ENCODE measurements at regions not wholly inside any gene's neighbourhood (a gene's known extent, or its start where the extent isn't known, plus 50 kb on each side); places are given as distances from the start of the nearest gene placed in this dataset.
A peak's percentile ranks its signal among the peaks of the same experiment; 100 is the strongest.

DNA sequence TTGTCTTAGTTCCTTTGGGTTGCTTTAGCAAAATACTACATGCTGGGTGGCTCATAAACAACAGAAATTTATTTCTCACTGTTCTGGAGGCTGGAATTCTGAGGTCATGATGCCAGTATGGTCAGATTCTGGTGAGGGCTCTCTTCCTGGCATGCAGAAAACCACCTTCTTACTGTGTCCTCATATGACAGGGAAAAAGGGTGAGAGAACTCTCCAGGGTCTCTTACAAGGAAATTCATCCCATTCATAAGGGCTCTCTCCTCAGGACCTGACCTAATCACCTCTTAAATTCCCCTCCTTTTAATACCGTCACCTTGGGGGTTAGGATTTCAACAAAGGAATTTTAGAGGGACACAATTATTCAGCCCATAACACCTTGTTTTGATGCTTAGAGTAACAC, 243.1 kb upstream of the TNP1 start:
- H3K27me3 Mint-ChIP-seq: peaks cover 6% of the 10 kb centered on the region
- H3K27ac Mint-ChIP-seq: no peak overlapping the region
- H3K9me3 Mint-ChIP-seq: no peaks in the 10 kb centered on the region
- H3K4me1 Mint-ChIP-seq: peaks cover 0 to 4% (median 2%) of the 10 kb centered on the region in 3 donors
- H3K4me3 Mint-ChIP-seq: no peak overlapping the region
- no peaks in the 10 kb centered on the region for H3K36me3 Mint-ChIP-seq

GRCh38 chr2:217101972-217102371, 242.1 kb upstream of the TNP1 start:
- no peak overlapping the region for H3K27ac Mint-ChIP-seq
- no peak overlapping the region for H3K4me3 Mint-ChIP-seq
- H3K36me3 Mint-ChIP-seq: no peaks in the 10 kb centered on the region
- peaks cover 0 to 2% (median 0%) of the 10 kb centered on the region in 3 donors for H3K9me3 Mint-ChIP-seq
- peaks cover 0 to 4% (median 2%) of the 10 kb centered on the region in 3 donors for H3K4me1 Mint-ChIP-seq
- peaks cover 6% of the 10 kb centered on the region for H3K27me3 Mint-ChIP-seq

DNA sequence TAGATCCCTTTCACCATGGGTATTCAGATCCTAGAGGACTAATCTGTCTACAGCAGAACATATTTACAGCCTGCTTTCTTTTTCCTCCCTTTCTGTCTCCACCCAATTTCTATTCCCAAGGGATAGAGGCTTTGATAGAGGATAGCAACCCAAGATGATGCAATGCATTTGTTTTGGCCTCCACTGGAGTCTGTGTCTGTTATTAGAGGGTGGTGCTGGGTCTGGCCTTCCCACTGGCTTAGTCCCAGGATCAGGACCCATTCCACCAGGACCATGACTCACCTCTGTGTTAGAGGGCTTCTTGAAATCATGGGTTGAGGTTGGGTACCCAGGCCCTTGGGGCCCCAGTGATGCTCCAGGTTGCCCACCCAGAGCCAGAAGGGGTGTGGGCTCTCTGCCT, 239.7 kb upstream of the TNP1 start:
- H3K9me3 Mint-ChIP-seq: peaks cover 0 to 2% (median 2%) of the 10 kb centered on the region in 3 donors
- H3K36me3 Mint-ChIP-seq: no peaks in the 10 kb centered on the region
- peaks cover 0 to 4% (median 2%) of the 10 kb centered on the region in 3 donors for H3K4me1 Mint-ChIP-seq
- no peak overlapping the region for H3K27ac Mint-ChIP-seq
- H3K27me3 Mint-ChIP-seq: peaks cover 6% of the 10 kb centered on the region
- H3K4me3 Mint-ChIP-seq: no peak overlapping the region

DNA sequence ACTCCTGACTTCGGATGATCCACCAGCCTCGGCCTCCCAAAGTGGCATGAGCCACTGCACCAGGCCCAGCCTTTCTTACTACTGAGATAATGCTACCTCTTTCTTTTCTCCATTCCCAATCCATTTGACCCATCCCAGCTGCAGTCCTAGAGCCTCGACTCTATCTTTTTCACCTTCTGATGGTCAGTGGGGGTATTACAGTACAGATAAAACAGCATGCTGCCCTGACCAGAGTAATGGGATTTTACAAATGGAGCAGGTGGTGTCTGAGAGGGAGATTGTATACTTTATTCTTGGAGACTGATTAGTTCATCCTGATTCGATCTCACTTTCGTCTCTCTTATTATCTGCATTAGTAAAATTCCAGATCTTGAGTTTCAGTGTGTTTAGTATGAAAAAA, 238.6 kb upstream of the TNP1 start:
- Mint-ChIP-seq H3K4me1 (peaks cover 0 to 4% (median 2%) of the 10 kb centered on the region in 3 donors), H3K4me3 (no peak overlapping the region), H3K9me3 (peaks cover 0 to 2% (median 2%) of the 10 kb centered on the region in 3 donors), H3K27ac (no peak overlapping the region), H3K27me3 (peaks cover 9% of the 10 kb centered on the region), H3K36me3 (no peaks in the 10 kb centered on the region)

GRCh38 chr2:217097346-217097745, 237.5 kb upstream of the TNP1 start:
- no peak overlapping the region for H3K4me3 Mint-ChIP-seq
- no peaks in the 10 kb centered on the region for H3K36me3 Mint-ChIP-seq
- peaks cover 0 to 4% (median 2%) of the 10 kb centered on the region in 3 donors for H3K4me1 Mint-ChIP-seq
- H3K9me3 Mint-ChIP-seq: peaks cover 0 to 2% (median 2%) of the 10 kb centered on the region in 3 donors
- H3K27ac Mint-ChIP-seq: no peak overlapping the region
- H3K27me3 Mint-ChIP-seq: peaks cover 9% of the 10 kb centered on the region

DNA sequence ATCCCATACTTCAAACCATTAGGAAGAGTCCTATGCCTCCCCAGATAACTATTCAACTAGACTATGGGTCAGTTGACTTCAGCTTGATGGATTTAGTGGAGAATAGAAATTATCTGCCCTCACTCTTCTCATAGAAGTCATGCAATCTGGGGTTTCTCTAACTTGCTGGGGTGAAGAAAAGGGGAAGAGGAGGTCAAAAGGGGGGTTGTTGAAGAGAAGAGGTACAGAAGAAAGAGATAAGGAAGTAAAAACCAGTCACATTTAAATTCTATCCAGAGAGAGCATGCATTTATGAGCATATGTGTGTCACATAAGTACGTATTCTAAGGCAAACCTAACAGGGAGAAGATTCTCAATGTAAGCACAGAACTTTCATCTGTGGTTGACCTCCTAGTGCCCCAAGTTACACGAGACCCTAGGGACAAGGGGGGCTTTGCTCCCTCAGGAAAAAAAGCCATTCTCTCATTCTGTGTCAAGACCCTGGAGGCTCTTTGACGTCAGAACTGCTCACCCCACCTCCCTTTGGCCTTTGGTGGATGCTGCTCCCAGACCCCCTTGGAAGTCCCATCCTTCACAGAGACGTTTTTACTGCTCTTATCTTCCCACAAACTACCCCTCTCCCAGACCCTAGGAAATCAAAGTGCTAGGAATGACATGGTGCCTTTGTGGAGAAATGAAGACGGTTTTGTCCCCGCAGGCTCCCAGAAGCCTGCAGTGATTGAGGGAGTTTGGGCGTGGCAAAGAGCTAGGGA, 236.8 kb upstream of the TNP1 start:
- peaks cover 9% of the 10 kb centered on the region for H3K27me3 Mint-ChIP-seq
- no peak overlapping the region for H3K4me3 Mint-ChIP-seq
- H3K27ac Mint-ChIP-seq: no peak overlapping the region
- H3K36me3 Mint-ChIP-seq: no peaks in the 10 kb centered on the region
- no peaks in the 10 kb centered on the region for H3K4me1 Mint-ChIP-seq
- peaks cover 0 to 2% (median 2%) of the 10 kb centered on the region in 3 donors for H3K9me3 Mint-ChIP-seq

GRCh38 chr2:217095511-217096205, 235.8 kb upstream of the TNP1 start:
- Mint-ChIP-seq H3K4me1 (peaks cover 0 to 2% (median under 1%) of the 10 kb centered on the region in 3 donors), H3K27ac (no peak overlapping the region), H3K27me3 (peaks cover 11% of the 10 kb centered on the region), H3K36me3 (no peaks in the 10 kb centered on the region), H3K9me3 (peaks cover 0 to 2% (median 2%) of the 10 kb centered on the region in 3 donors), H3K4me3 (no peak overlapping the region)

- Mint-ChIP-seq H3K9me3 (peaks cover 0 to 2% (median 2%) of the 10 kb centered on the region in 3 donors), H3K4me3 (no peak overlapping the region), H3K4me1 (peaks cover 0 to 12% (median 11%) of the 10 kb centered on the region in 3 donors), H3K27me3 (peaks cover 5% of the 10 kb centered on the region), H3K36me3 (no peaks in the 10 kb centered on the region), H3K27ac (no peak overlapping the region)
These were observed 233.0 kb upstream of the TNP1 start for GRCh38 chr2:217092710-217093379.

GRCh38 chr2:217091531-217091930, 231.7 kb upstream of the TNP1 start:
- H3K4me1 Mint-ChIP-seq: peaks cover 0 to 12% (median 11%) of the 10 kb centered on the region in 3 donors
- H3K9me3 Mint-ChIP-seq: peaks cover 0 to 2% (median 0%) of the 10 kb centered on the region in 3 donors
- no peaks in the 10 kb centered on the region for H3K36me3 Mint-ChIP-seq
- H3K27me3 Mint-ChIP-seq: peaks cover 5% of the 10 kb centered on the region
- peak overlapping the region in 1 of 4 donors; percentile 34 for H3K4me3 Mint-ChIP-seq
- no peak overlapping the region for H3K27ac Mint-ChIP-seq

- no peak overlapping the region for H3K4me3 Mint-ChIP-seq
These were observed 231.0 kb upstream of the TNP1 start for GRCh38 chr2:217090884-217091283.

GRCh38 chr2:217090024-217090473, 230.2 kb upstream of the TNP1 start:
- peaks cover 5% of the 10 kb centered on the region for H3K27me3 Mint-ChIP-seq
- no peak overlapping the region for H3K27ac Mint-ChIP-seq
- no peaks in the 10 kb centered on the region for H3K9me3 Mint-ChIP-seq
- H3K4me3 Mint-ChIP-seq: peak overlapping the region in 3 of 4 donors; percentile 12 to 87 (median 74)
- H3K4me1 Mint-ChIP-seq: peaks cover 0 to 12% (median 11%) of the 10 kb centered on the region in 3 donors
- H3K36me3 Mint-ChIP-seq: no peaks in the 10 kb centered on the region

More at GRCh38 chr2:217090884-217091283, 231.0 kb upstream of the TNP1 start:
- H3K27ac Mint-ChIP-seq: no peak overlapping the region
- H3K27me3 Mint-ChIP-seq: peaks cover 5% of the 10 kb centered on the region
- peaks cover 0 to 12% (median 11%) of the 10 kb centered on the region in 3 donors for H3K4me1 Mint-ChIP-seq
- H3K36me3 Mint-ChIP-seq: no peaks in the 10 kb centered on the region
- H3K9me3 Mint-ChIP-seq: no peaks in the 10 kb centered on the region

- H3K4me3 Mint-ChIP-seq: no peak overlapping the region
- peaks cover 0 to 12% (median 11%) of the 10 kb centered on the region in 3 donors for H3K4me1 Mint-ChIP-seq
- H3K27ac Mint-ChIP-seq: no peak overlapping the region
- no peaks in the 10 kb centered on the region for H3K36me3 Mint-ChIP-seq
- peaks cover 3% of the 10 kb centered on the region for H3K27me3 Mint-ChIP-seq
- no peaks in the 10 kb centered on the region for H3K9me3 Mint-ChIP-seq
These were observed 226.9 kb upstream of the TNP1 start for GRCh38 chr2:217086718-217087117.

- peaks cover 0 to 12% (median 11%) of the 10 kb centered on the region in 3 donors for H3K4me1 Mint-ChIP-seq
- no peak overlapping the region for H3K4me3 Mint-ChIP-seq
- H3K36me3 Mint-ChIP-seq: no peaks in the 10 kb centered on the region
- H3K27me3 Mint-ChIP-seq: peaks cover 2% of the 10 kb centered on the region
- H3K27ac Mint-ChIP-seq: no peak overlapping the region
- no peaks in the 10 kb centered on the region for H3K9me3 Mint-ChIP-seq
These were observed 226.2 kb upstream of the TNP1 start for GRCh38 chr2:217086038-217086522.

DNA sequence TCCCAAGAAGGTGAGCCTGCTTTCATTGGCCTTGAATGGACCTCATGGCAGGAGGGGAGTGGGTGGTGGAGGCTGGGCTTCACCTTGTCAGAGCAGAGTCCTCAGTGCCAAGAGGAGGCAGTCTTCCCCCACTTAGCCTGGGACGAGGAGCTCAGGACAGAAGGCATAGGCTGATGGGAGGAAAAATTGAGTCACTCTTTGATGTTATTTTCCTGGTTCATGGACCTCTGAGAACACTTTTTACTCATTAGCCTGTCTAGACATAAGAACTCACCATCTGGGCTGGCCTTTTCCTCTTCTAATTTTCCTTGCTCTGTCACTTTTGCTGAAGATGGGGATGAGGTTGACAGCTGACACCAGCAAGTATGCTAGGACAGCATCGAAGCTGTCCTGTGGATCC, 225.7 kb upstream of the TNP1 start:
- H3K27ac Mint-ChIP-seq: no peak overlapping the region
- peaks cover 2% of the 10 kb centered on the region for H3K27me3 Mint-ChIP-seq
- H3K9me3 Mint-ChIP-seq: no peaks in the 10 kb centered on the region
- H3K4me3 Mint-ChIP-seq: no peak overlapping the region
- no peaks in the 10 kb centered on the region for H3K36me3 Mint-ChIP-seq
- H3K4me1 Mint-ChIP-seq: peaks cover 0 to 9% (median 9%) of the 10 kb centered on the region in 3 donors

GRCh38 chr2:217081799-217082198, 221.9 kb upstream of the TNP1 start:
- no peaks in the 10 kb centered on the region for H3K4me1 Mint-ChIP-seq
- no peaks in the 10 kb centered on the region for H3K36me3 Mint-ChIP-seq
- no peak overlapping the region for H3K27ac Mint-ChIP-seq
- H3K4me3 Mint-ChIP-seq: no peak overlapping the region
- peaks cover 0 to 3% (median 0%) of the 10 kb centered on the region in 3 donors for H3K9me3 Mint-ChIP-seq
- peaks cover 4% of the 10 kb centered on the region for H3K27me3 Mint-ChIP-seq

Data from IgD-negative memory B cell (primary cell).